ENCODE measurements at regions not wholly inside any gene's neighbourhood (a gene's known extent, or its start where the extent isn't known, plus 50 kb on each side); places are given as distances from the start of the nearest gene placed in this dataset.
"Not testable (repeated sequence)": the region's sequence is repeated elsewhere in the genome, so short reads cannot be mapped to it uniquely, and the experiment has no call there.

- DNase-seq (ENCODE audit: low spot score) (no peak), FAIRE-seq (no peak)
Observed at GRCh38 chr5:84961193-84961592, 576.5 kb upstream of the EDIL3 start.

- no peak for DNase-seq (ENCODE audit: low spot score)
- FAIRE-seq = no peak
Observed at GRCh38 chr5:84961903-84962302, 577.2 kb upstream of the EDIL3 start.

GRCh38 chr5:84983093-84983492, 598.4 kb upstream of the EDIL3 start:
- DNase-seq (ENCODE audit: low spot score) (no peak), FAIRE-seq (no peak)

GRCh38 chr5:84985148-84985547, 600.5 kb upstream of the EDIL3 start:
- DNase-seq (ENCODE audit: low spot score) (no peak), FAIRE-seq (no peak)

GRCh38 chr5:84986688-84987087, 602.0 kb upstream of the EDIL3 start:
- DNase-seq (ENCODE audit: low spot score) (no peak), FAIRE-seq (no peak)

GRCh38 chr5:85000671-85001070, 616.0 kb upstream of the EDIL3 start:
- FAIRE-seq (no peak), DNase-seq (ENCODE audit: low spot score) (peak; percentile 6)

- not testable (repeated sequence) for FAIRE-seq; DNase-seq (ENCODE audit: low spot score)
Observed at GRCh38 chr5:85002026-85002425, 617.3 kb upstream of the EDIL3 start.

- no peak for FAIRE-seq
- no peak for DNase-seq (ENCODE audit: low spot score)
Observed at GRCh38 chr5:85010014-85010562, 625.4 kb upstream of the EDIL3 start.

GRCh38 chr5:85017261-85017660, 632.6 kb upstream of the EDIL3 start:
- no peak for FAIRE-seq
- DNase-seq (ENCODE audit: low spot score) = no peak

- DNase-seq (ENCODE audit: low spot score) = no peak
Observed at GRCh38 chr5:85030316-85031084, 645.8 kb upstream of the EDIL3 start.

GRCh38 chr5:85049020-85049419, 664.3 kb upstream of the EDIL3 start:
- DNase-seq (ENCODE audit: low spot score) = peak; percentile 10
- no peak for FAIRE-seq

More at GRCh38 chr5:85030316-85031084, 645.8 kb upstream of the EDIL3 start:
- no peak for FAIRE-seq

- DNase-seq (ENCODE audit: low spot score) = no peak
- FAIRE-seq = no peak
Observed at GRCh38 chr5:85052826-85053225, 668.1 kb upstream of the EDIL3 start.

- FAIRE-seq (no peak), DNase-seq (ENCODE audit: low spot score) (no peak)
Observed at GRCh38 chr5:85069659-85070640, 685.3 kb upstream of the EDIL3 start.

- DNase-seq (ENCODE audit: low spot score) = no peak
- no peak for FAIRE-seq
Observed at GRCh38 chr5:85077581-85077980, 692.9 kb upstream of the EDIL3 start.

- FAIRE-seq = no peak
- no peak for DNase-seq (ENCODE audit: low spot score)
Observed at GRCh38 chr5:85096421-85096820, 711.7 kb upstream of the EDIL3 start.

- DNase-seq (ENCODE audit: low spot score) (peak; percentile 4), FAIRE-seq (no peak)
Observed at GRCh38 chr5:85108471-85108870, 723.8 kb upstream of the EDIL3 start.

- no peak for DNase-seq (ENCODE audit: low spot score)
- no peak for FAIRE-seq
Observed at GRCh38 chr5:85109616-85110015, 724.9 kb upstream of the EDIL3 start.

- peak; percentile 2 for DNase-seq (ENCODE audit: low spot score)
- FAIRE-seq = no peak
Observed at GRCh38 chr5:85132269-85132668, 747.6 kb upstream of the EDIL3 start.

GRCh38 chr5:85140471-85140870, 755.8 kb upstream of the EDIL3 start:
- FAIRE-seq = no peak
- no peak for DNase-seq (ENCODE audit: low spot score)

- DNase-seq (ENCODE audit: low spot score) = no peak
Observed at GRCh38 chr5:85143138-85143537, 758.5 kb upstream of the EDIL3 start.

GRCh38 chr5:85148701-85149100, 764.0 kb upstream of the EDIL3 start:
- FAIRE-seq (no peak), DNase-seq (ENCODE audit: low spot score) (no peak)

More at GRCh38 chr5:85143138-85143537, 758.5 kb upstream of the EDIL3 start:
- no peak for FAIRE-seq

GRCh38 chr5:85159395-85159794, 774.7 kb upstream of the EDIL3 start:
- DNase-seq (ENCODE audit: low spot score) (no peak), FAIRE-seq (no peak)
